ENCODE measurements at regions not wholly inside any gene's neighbourhood (a gene's known extent, or its start where the extent isn't known, plus 50 kb on each side); places are given as distances from the start of the nearest gene placed in this dataset.

DNA sequence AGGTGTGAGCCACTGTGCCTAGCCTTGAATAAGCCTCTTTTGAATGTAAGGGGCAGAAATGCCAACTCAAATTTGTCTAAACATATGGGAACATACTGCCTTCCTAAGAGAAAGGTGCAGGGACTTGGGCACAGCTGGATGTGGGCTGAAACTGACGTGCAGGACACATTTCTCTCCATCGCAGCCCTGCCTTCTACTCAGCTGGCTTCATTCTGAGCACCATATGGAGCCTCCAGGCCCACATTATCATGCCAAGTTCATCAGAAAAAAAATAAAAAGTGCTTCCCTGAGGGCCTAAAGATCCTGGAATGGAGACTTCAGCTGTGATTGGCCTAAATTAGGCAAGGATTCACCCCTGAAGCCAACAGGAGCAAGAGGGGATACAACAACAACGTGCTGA lies 386.2 kb downstream of the RAB28 start:
- no peak overlapping the region for H3K4me3 ChIP-seq (ENCODE audit: low read depth, low read length)
- TF ChIP-seq, protein P1, sequence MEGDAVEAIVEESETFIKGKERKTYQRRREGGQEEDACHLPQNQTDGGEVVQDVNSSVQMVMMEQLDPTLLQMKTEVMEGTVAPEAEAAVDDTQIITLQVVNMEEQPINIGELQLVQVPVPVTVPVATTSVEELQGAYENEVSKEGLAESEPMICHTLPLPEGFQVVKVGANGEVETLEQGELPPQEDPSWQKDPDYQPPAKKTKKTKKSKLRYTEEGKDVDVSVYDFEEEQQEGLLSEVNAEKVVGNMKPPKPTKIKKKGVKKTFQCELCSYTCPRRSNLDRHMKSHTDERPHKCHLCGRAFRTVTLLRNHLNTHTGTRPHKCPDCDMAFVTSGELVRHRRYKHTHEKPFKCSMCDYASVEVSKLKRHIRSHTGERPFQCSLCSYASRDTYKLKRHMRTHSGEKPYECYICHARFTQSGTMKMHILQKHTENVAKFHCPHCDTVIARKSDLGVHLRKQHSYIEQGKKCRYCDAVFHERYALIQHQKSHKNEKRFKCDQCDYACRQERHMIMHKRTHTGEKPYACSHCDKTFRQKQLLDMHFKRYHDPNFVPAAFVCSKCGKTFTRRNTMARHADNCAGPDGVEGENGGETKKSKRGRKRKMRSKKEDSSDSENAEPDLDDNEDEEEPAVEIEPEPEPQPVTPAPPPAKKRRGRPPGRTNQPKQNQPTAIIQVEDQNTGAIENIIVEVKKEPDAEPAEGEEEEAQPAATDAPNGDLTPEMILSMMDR (IDR thresholded peaks at IDR 0.05; ENCODE audit: low read depth, low read length): no peak

- TF ChIP-seq, protein P1 (IDR thresholded peaks at IDR 0.05; ENCODE audit: low read depth, low read length): no peak
- H3K4me3 ChIP-seq (ENCODE audit: low read depth, low read length): no peak overlapping the region
Observed at GRCh38 chr4:13095722-13096121, 388.4 kb downstream of the RAB28 start.

GRCh38 chr4:13093170-13093569 lies 391.0 kb downstream of the RAB28 start:
- TF ChIP-seq, protein P1 (IDR thresholded peaks at IDR 0.05; ENCODE audit: low read depth, low read length): no peak
- no peak overlapping the region for H3K4me3 ChIP-seq (ENCODE audit: low read depth, low read length)

GRCh38 chr4:13092702-13093101 lies 391.4 kb downstream of the RAB28 start:
- TF ChIP-seq, protein P1 (IDR thresholded peaks at IDR 0.05; ENCODE audit: low read depth, low read length): no peak
- H3K4me3 ChIP-seq (ENCODE audit: low read depth, low read length): no peak overlapping the region

GRCh38 chr4:13089659-13089998 lies 394.5 kb downstream of the RAB28 start:
- TF ChIP-seq, protein P1 (IDR thresholded peaks at IDR 0.05; ENCODE audit: low read depth, low read length): no peak
- H3K4me3 ChIP-seq (ENCODE audit: low read depth, low read length): no peak overlapping the region

GRCh38 chr4:13088726-13089658 lies 395.1 kb downstream of the RAB28 start:
- H3K4me3 ChIP-seq (ENCODE audit: low read depth, low read length): no peak overlapping the region
- TF ChIP-seq, protein P1 (IDR thresholded peaks at IDR 0.05; ENCODE audit: low read depth, low read length): no peak

GRCh38 chr4:13087041-13087440 lies 397.1 kb downstream of the RAB28 start:
- TF ChIP-seq, protein P1 (IDR thresholded peaks at IDR 0.05; ENCODE audit: low read depth, low read length): no peak

More at GRCh38 chr4:13087041-13087440, 397.1 kb downstream of the RAB28 start:
- no peak overlapping the region for H3K4me3 ChIP-seq (ENCODE audit: low read depth, low read length)
